SH-SY5Y (cell line): ENCODE measurements at regions not wholly inside any gene's neighbourhood (a gene's known extent, or its start where the extent isn't known, plus 50 kb on each side); places are given as distances from the start of the nearest gene placed in this dataset.

Source experiments
- GATA2 ChIP-seq: IDR thresholded peaks from 2 replicates; pipeline ENCODE4 v1.6.1; 2011; ENCODE audit warnings: mild to moderate bottlenecking, low read depth, low read length
- GATA3 ChIP-seq: IDR thresholded peaks from 2 replicates; pipeline ENCODE4 v1.6.1; 2011; ENCODE audit warnings: low read depth, mild to moderate bottlenecking, low read length, moderate library complexity

GRCh38 chr11:127653076-127653475 lies 652.5 kb upstream of the KIRREL3 start:
- TF ChIP-seq GATA2 (no peak), GATA3 (no peak)
